RWPE1 (cell line): ENCODE measurements at regions not wholly inside any gene's neighbourhood (a gene's known extent, or its start where the extent isn't known, plus 50 kb on each side); places are given as distances from the start of the nearest gene placed in this dataset.

ENCODE experiments used
- CTCF ChIA-PET: fragments of 350-600 bp; sonication (Branson Sonifier 250); formaldehyde crosslinking; extraction: SDS; loops from one replicate; lab custom pipeline; 2021; lab: Yijun Ruan, JAX
- POLR2A ChIA-PET: fragments of 400-600 bp; formaldehyde crosslinking; extraction: SDS; loops from one replicate; lab custom pipeline; 2020; ENCODE audit warnings: antibody characterized with exemption; ENCODE audit not compliant: low non-redundant PET; lab: Yijun Ruan, JAX
- DNase-seq: peaks from one replicate; pipeline ENCODE4 v3.0.0; 2012; ENCODE audit warnings: low spot score
- H3K27ac ChIP-seq: fragments of 450-650 bp; 2 replicates; pipeline ENCODE4 v1.5.1; 2017
- TF ChIP-seq, protein P1 (sequence below): fragments of 450-650 bp; conservative IDR thresholded peaks from 2 replicates; pipeline ENCODE4 v1.5.1; 2017; ENCODE audit warnings: low read depth, mild to moderate bottlenecking

- no peak for DNase-seq
- ChIA-PET POLR2A (no interaction called here), CTCF (interaction anchor here (0.8 kb wide), 1 partner anchor 27 kb away, joined by 3 read pairs; no protein-coding TSS in a partner anchor)
- TF ChIP-seq, protein P1, sequence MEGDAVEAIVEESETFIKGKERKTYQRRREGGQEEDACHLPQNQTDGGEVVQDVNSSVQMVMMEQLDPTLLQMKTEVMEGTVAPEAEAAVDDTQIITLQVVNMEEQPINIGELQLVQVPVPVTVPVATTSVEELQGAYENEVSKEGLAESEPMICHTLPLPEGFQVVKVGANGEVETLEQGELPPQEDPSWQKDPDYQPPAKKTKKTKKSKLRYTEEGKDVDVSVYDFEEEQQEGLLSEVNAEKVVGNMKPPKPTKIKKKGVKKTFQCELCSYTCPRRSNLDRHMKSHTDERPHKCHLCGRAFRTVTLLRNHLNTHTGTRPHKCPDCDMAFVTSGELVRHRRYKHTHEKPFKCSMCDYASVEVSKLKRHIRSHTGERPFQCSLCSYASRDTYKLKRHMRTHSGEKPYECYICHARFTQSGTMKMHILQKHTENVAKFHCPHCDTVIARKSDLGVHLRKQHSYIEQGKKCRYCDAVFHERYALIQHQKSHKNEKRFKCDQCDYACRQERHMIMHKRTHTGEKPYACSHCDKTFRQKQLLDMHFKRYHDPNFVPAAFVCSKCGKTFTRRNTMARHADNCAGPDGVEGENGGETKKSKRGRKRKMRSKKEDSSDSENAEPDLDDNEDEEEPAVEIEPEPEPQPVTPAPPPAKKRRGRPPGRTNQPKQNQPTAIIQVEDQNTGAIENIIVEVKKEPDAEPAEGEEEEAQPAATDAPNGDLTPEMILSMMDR, result no peak
- H3K27ac ChIP-seq, result no peak overlapping the region
Observed at GRCh38 chr12:63042646-63043045, 107.7 kb upstream of the PPM1H start.

DNA sequence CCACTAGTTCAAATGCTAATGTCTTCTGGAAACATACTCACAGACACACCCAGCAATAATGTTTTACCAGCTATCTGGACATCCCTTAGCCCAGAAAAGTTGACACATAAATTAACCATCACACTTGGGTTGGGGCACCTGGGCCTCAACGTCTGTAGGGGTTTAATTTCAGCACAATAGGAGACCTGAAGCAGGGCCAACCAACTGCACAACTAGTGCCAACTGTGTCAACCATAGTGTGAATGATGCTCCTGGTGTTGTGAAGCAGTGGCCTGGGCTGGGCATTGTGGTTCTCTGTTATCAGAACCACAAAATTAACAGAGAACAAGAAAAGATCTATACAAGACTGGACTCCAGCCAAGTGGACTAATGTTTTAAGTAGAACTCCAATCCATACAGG lies 106.7 kb upstream of the PPM1H start:
- no peak for DNase-seq
- ChIA-PET CTCF (interaction anchor here (0.8 kb wide), 1 partner anchor 28 kb away, joined by 3 read pairs; no protein-coding TSS in a partner anchor), POLR2A (no interaction called here)
- TF ChIP-seq, protein P1, result no peak
- H3K27ac ChIP-seq, result no peak overlapping the region

GRCh38 chr12:63040526-63041220 lies 105.7 kb upstream of the PPM1H start:
- TF ChIP-seq, protein P1, result no peak

GRCh38 chr12:63038713-63039100 lies 103.8 kb upstream of the PPM1H start:
- ChIA-PET POLR2A (no interaction called here), CTCF (no interaction called here)
- TF ChIP-seq, protein P1, result no peak
- DNase-seq, result no peak
- no peak overlapping the region for H3K27ac ChIP-seq

More at GRCh38 chr12:63040526-63041220, 105.7 kb upstream of the PPM1H start:
- CTCF ChIA-PET, result no interaction called here
- POLR2A ChIA-PET, result no interaction called here
- no peak for DNase-seq
- H3K27ac ChIP-seq, result no peak overlapping the region

- ChIA-PET CTCF (no interaction called here), POLR2A (no interaction called here)
- TF ChIP-seq, protein P1, result no peak
- H3K27ac ChIP-seq, result no peak overlapping the region
- no peak for DNase-seq
Observed at GRCh38 chr12:63037746-63038712, 103.1 kb upstream of the PPM1H start.

DNA sequence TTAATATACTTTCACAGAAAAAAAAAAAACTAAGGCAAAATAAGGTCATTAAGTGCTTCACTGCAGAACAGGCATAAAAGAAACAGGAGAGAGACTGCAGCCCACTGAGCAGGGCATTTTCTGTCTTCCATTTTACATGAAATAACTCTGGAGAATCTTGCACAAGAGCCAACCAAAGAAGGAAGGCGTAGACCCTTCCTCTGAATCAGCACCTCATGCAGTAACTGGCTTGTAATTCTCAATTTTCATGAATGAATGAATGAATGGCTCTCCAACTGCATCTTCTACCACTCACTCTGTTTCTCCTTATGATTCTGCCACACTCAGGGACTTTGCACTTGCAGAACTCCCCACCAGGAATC lies 102.0 kb upstream of the PPM1H start:
- H3K27ac ChIP-seq, result no peak overlapping the region
- ChIA-PET CTCF (no interaction called here), POLR2A (no interaction called here)
- TF ChIP-seq, protein P1, result no peak
- no peak for DNase-seq
